Panc1 (cell line): ENCODE measurements at regions not wholly inside any gene's neighbourhood (a gene's known extent, or its start where the extent isn't known, plus 50 kb on each side); places are given as distances from the start of the nearest gene placed in this dataset.

Source experiments
- POLR2AphosphoS5 ChIP-seq: IDR thresholded peaks from 2 replicates; pipeline ENCODE4 v1.6.1; 2012; ENCODE audit warnings: mild to moderate bottlenecking, low read depth, low read length, moderate library complexity
- SIN3A ChIP-seq: IDR thresholded peaks from 2 replicates; pipeline ENCODE4 v1.6.1; 2012; ENCODE audit warnings: low read depth, mild to moderate bottlenecking, low read length, moderate library complexity, borderline replicate concordance; ENCODE audit not compliant: insufficient read depth
- TCF7L2 ChIP-seq: IDR thresholded peaks from 2 replicates; pipeline ENCODE4 v1.6.1; 2011; ENCODE audit warnings: mild to moderate bottlenecking, low read depth, low read length, inconsistent platforms
- TF ChIP-seq, protein P1 (sequence below): fragments of 450-650 bp; IDR thresholded peaks from 2 replicates; pipeline ENCODE4 v1.5.1; 2017; ENCODE audit warnings: mild to moderate bottlenecking
- TF ChIP-seq, protein P2 (sequence below), 2 experiments: IDR thresholded peaks; 2 replicates each; pipeline ENCODE4 v1.6.1; 2011 to 2012; ENCODE audit warnings: low read depth in 2 of 2, control low read depth in 1 of 2, low read length in 1 of 2, mild to moderate bottlenecking in 1 of 2, moderate library complexity in 1 of 2; ENCODE audit not compliant: insufficient read depth in 1 of 2

DNA sequence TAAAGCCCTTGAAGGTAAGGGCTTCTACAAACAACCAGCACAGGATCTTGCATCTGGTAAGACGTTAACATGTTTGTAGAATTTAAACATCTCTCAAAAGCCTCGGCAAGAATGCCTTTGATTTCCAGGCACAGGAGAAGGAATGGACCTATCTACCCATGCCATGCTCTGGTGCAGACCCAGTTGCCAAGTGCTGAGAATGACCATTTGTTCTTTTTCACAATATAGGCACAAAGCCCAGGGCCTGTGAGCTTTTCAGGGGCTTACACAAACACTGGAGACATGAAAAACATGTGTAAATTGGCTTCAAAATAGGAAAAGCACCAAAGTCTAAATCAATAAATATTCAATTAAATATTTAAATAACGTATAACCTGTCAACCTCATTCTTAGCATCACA lies 266.9 kb upstream of the TTC14 start:
- no peak for TF ChIP-seq SIN3A
- TF ChIP-seq POLR2AphosphoS5: no peak
- TF ChIP-seq, protein P1, sequence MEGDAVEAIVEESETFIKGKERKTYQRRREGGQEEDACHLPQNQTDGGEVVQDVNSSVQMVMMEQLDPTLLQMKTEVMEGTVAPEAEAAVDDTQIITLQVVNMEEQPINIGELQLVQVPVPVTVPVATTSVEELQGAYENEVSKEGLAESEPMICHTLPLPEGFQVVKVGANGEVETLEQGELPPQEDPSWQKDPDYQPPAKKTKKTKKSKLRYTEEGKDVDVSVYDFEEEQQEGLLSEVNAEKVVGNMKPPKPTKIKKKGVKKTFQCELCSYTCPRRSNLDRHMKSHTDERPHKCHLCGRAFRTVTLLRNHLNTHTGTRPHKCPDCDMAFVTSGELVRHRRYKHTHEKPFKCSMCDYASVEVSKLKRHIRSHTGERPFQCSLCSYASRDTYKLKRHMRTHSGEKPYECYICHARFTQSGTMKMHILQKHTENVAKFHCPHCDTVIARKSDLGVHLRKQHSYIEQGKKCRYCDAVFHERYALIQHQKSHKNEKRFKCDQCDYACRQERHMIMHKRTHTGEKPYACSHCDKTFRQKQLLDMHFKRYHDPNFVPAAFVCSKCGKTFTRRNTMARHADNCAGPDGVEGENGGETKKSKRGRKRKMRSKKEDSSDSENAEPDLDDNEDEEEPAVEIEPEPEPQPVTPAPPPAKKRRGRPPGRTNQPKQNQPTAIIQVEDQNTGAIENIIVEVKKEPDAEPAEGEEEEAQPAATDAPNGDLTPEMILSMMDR: no peak
- TF ChIP-seq, protein P2, sequence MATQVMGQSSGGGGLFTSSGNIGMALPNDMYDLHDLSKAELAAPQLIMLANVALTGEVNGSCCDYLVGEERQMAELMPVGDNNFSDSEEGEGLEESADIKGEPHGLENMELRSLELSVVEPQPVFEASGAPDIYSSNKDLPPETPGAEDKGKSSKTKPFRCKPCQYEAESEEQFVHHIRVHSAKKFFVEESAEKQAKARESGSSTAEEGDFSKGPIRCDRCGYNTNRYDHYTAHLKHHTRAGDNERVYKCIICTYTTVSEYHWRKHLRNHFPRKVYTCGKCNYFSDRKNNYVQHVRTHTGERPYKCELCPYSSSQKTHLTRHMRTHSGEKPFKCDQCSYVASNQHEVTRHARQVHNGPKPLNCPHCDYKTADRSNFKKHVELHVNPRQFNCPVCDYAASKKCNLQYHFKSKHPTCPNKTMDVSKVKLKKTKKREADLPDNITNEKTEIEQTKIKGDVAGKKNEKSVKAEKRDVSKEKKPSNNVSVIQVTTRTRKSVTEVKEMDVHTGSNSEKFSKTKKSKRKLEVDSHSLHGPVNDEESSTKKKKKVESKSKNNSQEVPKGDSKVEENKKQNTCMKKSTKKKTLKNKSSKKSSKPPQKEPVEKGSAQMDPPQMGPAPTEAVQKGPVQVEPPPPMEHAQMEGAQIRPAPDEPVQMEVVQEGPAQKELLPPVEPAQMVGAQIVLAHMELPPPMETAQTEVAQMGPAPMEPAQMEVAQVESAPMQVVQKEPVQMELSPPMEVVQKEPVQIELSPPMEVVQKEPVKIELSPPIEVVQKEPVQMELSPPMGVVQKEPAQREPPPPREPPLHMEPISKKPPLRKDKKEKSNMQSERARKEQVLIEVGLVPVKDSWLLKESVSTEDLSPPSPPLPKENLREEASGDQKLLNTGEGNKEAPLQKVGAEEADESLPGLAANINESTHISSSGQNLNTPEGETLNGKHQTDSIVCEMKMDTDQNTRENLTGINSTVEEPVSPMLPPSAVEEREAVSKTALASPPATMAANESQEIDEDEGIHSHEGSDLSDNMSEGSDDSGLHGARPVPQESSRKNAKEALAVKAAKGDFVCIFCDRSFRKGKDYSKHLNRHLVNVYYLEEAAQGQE (IDR thresholded peaks at IDR 0.05; ENCODE audit: insufficient read depth in 1 of 2, low read depth in 2 of 2, low read length in 1 of 2): no peak
- TF ChIP-seq TCF7L2: no peak
